ENCODE measurements at regions not wholly inside any gene's neighbourhood (a gene's known extent, or its start where the extent isn't known, plus 50 kb on each side); places are given as distances from the start of the nearest gene placed in this dataset.
A peak's percentile ranks its signal among the peaks of the same experiment; 100 is the strongest.

GRCh38 chr1:5509664-5510452, 482.4 kb downstream of the NPHP4 start:
- Histone ChIP-seq H3K27ac (no peak overlapping the region), H3K4me3 (no peak overlapping the region), H3K4me1 (peaks cover 0 to 4% (median 0%) of the 10 kb centered on the region in 4 donors), H3K9me3 (no peaks in the 10 kb centered on the region), H3K27me3 (no peaks in the 10 kb centered on the region), H3K36me3 (no peaks in the 10 kb centered on the region)
- peak; percentile 64 to 72 (median 66) for DNase-seq
- WGBS (ENCODE audit: insufficient coverage, low coverage, low lambda C conversion rate, missing lambda C conversion rate) = 44% methylated on average over 7 of the region's 21 CpGs
- peak; percentile 70 to 80 (median 80) for ATAC-seq
- intact Hi-C loops (cut with DNase I) = loop anchor here (5.0 to 10.0 kb wide), 3 partner anchors 235 to 467 kb away; no protein-coding TSS in a partner anchor
- peak; percentile 81 to 98 (median 96) for TF ChIP-seq CTCF (IDR thresholded peaks at IDR 0.05)
- no peak for TF ChIP-seq POLR2A (IDR thresholded peaks at IDR 0.05)

GRCh38 chr1:5508669-5509330, 483.4 kb downstream of the NPHP4 start:
- no peak for DNase-seq

GRCh38 chr1:5507340-5507739, 484.9 kb downstream of the NPHP4 start:
- TF ChIP-seq POLR2A (IDR thresholded peaks at IDR 0.05) (no peak), CTCF (IDR thresholded peaks at IDR 0.05) (no peak)
- Histone ChIP-seq H3K4me1 (no peaks in the 10 kb centered on the region), H3K27me3 (no peaks in the 10 kb centered on the region), H3K36me3 (no peaks in the 10 kb centered on the region), H3K9me3 (no peaks in the 10 kb centered on the region), H3K27ac (no peak overlapping the region), H3K4me3 (no peak overlapping the region)
- WGBS (ENCODE audit: insufficient coverage, low coverage, low lambda C conversion rate, missing lambda C conversion rate) = 41% methylated on average over 12 of the region's 15 CpGs
- ATAC-seq (no peak), DNase-seq (no peak)
- intact Hi-C loops (cut with DNase I) = loop anchor here in 1 of 2 donors (5.0 kb wide), 1 partner anchor 470 kb away; no protein-coding TSS in a partner anchor

More at GRCh38 chr1:5508669-5509330, 483.4 kb downstream of the NPHP4 start:
- intact Hi-C loops (cut with DNase I) = loop anchor here in 1 of 2 donors (5.0 kb wide), 1 partner anchor 469 kb away; no protein-coding TSS in a partner anchor
- no peak for TF ChIP-seq CTCF (IDR thresholded peaks at IDR 0.05)
- TF ChIP-seq POLR2A (IDR thresholded peaks at IDR 0.05) = no peak
- H3K27me3 ChIP-seq = no peaks in the 10 kb centered on the region
- no peak overlapping the region for H3K4me3 ChIP-seq
- H3K9me3 ChIP-seq = no peaks in the 10 kb centered on the region
- ATAC-seq = no peak
- WGBS (ENCODE audit: insufficient coverage, low coverage, low lambda C conversion rate, missing lambda C conversion rate) = 53% methylated on average over 3 of the region's 14 CpGs
- no peak overlapping the region for H3K27ac ChIP-seq
- no peaks in the 10 kb centered on the region for H3K36me3 ChIP-seq
- H3K4me1 ChIP-seq = peaks cover 0 to under 1% (median 0%) of the 10 kb centered on the region in 4 donors

- H3K36me3 ChIP-seq = no peaks in the 10 kb centered on the region
- TF ChIP-seq POLR2A (IDR thresholded peaks at IDR 0.05) = no peak
- TF ChIP-seq CTCF (IDR thresholded peaks at IDR 0.05) = no peak
- intact Hi-C loops (cut with DNase I) = loop anchor here in 1 of 2 donors (5.0 kb wide), 1 partner anchor 471 kb away; no protein-coding TSS in a partner anchor
- H3K4me3 ChIP-seq = no peak overlapping the region
- ATAC-seq = no peak
- DNase-seq = no peak
- 60% methylated on average over 3 of the region's 11 CpGs for WGBS (ENCODE audit: insufficient coverage, low coverage, low lambda C conversion rate, missing lambda C conversion rate)
- no peak overlapping the region for H3K27ac ChIP-seq
- no peaks in the 10 kb centered on the region for H3K9me3 ChIP-seq
- H3K27me3 ChIP-seq = no peaks in the 10 kb centered on the region
- H3K4me1 ChIP-seq = no peaks in the 10 kb centered on the region
Observed at GRCh38 chr1:5506634-5507033, 485.6 kb downstream of the NPHP4 start.

All from right lobe of liver (tissue), 6 donors.